ENCODE measurements at regions not wholly inside any gene's neighbourhood (a gene's known extent, or its start where the extent isn't known, plus 50 kb on each side); places are given as distances from the start of the nearest gene placed in this dataset.

GRCh38 chr6:48240287-48240686, 129.3 kb upstream of the PTCHD4 start:
- DNase-seq (no peak), ATAC-seq (no peak)
- intact Hi-C loops (cut with DNase I): no loop called here
- no peak overlapping the region for H3K27ac ChIP-seq
- no peak for TF ChIP-seq POLR2A (IDR thresholded peaks at IDR 0.05)
- TF ChIP-seq, protein P1, sequence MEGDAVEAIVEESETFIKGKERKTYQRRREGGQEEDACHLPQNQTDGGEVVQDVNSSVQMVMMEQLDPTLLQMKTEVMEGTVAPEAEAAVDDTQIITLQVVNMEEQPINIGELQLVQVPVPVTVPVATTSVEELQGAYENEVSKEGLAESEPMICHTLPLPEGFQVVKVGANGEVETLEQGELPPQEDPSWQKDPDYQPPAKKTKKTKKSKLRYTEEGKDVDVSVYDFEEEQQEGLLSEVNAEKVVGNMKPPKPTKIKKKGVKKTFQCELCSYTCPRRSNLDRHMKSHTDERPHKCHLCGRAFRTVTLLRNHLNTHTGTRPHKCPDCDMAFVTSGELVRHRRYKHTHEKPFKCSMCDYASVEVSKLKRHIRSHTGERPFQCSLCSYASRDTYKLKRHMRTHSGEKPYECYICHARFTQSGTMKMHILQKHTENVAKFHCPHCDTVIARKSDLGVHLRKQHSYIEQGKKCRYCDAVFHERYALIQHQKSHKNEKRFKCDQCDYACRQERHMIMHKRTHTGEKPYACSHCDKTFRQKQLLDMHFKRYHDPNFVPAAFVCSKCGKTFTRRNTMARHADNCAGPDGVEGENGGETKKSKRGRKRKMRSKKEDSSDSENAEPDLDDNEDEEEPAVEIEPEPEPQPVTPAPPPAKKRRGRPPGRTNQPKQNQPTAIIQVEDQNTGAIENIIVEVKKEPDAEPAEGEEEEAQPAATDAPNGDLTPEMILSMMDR (IDR thresholded peaks at IDR 0.05): no peak
- peaks cover 0 to 28% (median 14%) of the 10 kb centered on the region in 12 donors for H3K9me3 ChIP-seq
- H3K4me1 ChIP-seq: no peaks in the 10 kb centered on the region
- 90 to 96% (median 94%) methylated on average over 7 of the region's 7 CpGs for WGBS, 4 donors
- H3K27me3 ChIP-seq: no peaks in the 10 kb centered on the region
- H3K4me3 ChIP-seq: no peak overlapping the region
- H3K36me3 ChIP-seq: no peaks in the 10 kb centered on the region

DNA sequence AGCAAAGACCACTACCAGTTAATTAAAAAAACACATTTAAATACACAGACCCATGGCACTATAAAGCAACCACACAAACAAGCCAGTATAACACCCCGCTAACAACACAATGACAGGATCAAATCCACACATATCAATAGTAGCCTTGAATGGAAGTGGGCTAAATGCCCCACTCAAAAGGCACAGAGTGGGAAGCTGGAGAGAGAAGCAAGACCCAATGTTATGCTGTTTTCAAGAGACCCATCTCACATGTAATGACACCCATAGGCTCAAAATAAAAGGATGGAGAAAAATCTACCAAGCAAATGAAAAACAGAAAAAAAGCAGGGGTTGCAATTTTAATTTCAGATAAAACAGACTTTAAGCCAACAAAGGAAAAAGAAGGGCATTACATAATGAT, 125.4 kb upstream of the PTCHD4 start:
- no peaks in the 10 kb centered on the region for H3K36me3 ChIP-seq
- H3K27me3 ChIP-seq: no peaks in the 10 kb centered on the region
- no peak overlapping the region for H3K4me3 ChIP-seq
- H3K4me1 ChIP-seq: no peaks in the 10 kb centered on the region
- DNase-seq (no peak), ATAC-seq (no peak)
- intact Hi-C loops (cut with DNase I): no loop called here
- TF ChIP-seq POLR2A (IDR thresholded peaks at IDR 0.05): no peak
- TF ChIP-seq, protein P1 (IDR thresholded peaks at IDR 0.05): no peak
- H3K27ac ChIP-seq: no peak overlapping the region
- WGBS, 4 donors: 88 to 98% (median 94%) methylated on average over 1 of the region's 1 CpG
- peaks cover 0 to 39% (median 15%) of the 10 kb centered on the region in 12 donors for H3K9me3 ChIP-seq

GRCh38 chr6:48233063-48233462, 122.1 kb upstream of the PTCHD4 start:
- no peaks in the 10 kb centered on the region for H3K27me3 ChIP-seq
- peaks cover 0 to 39% (median 15%) of the 10 kb centered on the region in 12 donors for H3K9me3 ChIP-seq
- no peaks in the 10 kb centered on the region for H3K36me3 ChIP-seq
- H3K4me1 ChIP-seq: no peaks in the 10 kb centered on the region
- H3K4me3 ChIP-seq: no peak overlapping the region
- TF ChIP-seq POLR2A (IDR thresholded peaks at IDR 0.05): no peak
- TF ChIP-seq, protein P1 (IDR thresholded peaks at IDR 0.05): no peak
- 84 to 96% (median 93%) methylated on average over 2 to 6 of the region's 6 CpGs for WGBS, 4 donors
- intact Hi-C loops (cut with DNase I): no loop called here
- H3K27ac ChIP-seq: no peak overlapping the region
- DNase-seq (no peak), ATAC-seq (no peak)

DNA sequence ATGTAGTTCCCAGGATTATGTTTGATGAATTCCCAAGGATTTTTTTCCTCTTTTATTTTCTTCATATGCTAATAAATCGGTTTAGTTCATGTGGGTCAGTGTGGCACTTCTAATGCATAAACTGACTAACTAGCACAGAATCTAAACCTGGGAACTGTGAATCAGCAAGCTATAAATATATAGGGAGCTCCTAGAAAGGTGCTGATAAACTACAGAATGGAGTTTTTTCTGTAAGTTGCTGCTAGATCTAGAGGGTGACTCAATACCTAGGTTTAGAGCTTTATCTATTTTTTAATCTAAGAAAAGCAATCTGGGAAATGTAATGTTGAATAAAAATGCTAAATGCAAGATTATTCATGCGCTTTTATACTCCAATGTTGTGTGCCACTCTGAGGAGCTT, 118.8 kb upstream of the PTCHD4 start:
- Histone ChIP-seq H3K27ac (no peak overlapping the region), H3K4me3 (no peak overlapping the region), H3K27me3 (no peaks in the 10 kb centered on the region), H3K4me1 (no peaks in the 10 kb centered on the region), H3K9me3 (peaks cover 0 to 6% (median 0%) of the 10 kb centered on the region in 12 donors), H3K36me3 (no peaks in the 10 kb centered on the region)
- DNase-seq: no peak
- no peak for TF ChIP-seq POLR2A (IDR thresholded peaks at IDR 0.05)
- TF ChIP-seq, protein P1 (IDR thresholded peaks at IDR 0.05): no peak
- ATAC-seq: no peak
- 80 to 94% (median 90%) methylated on average over 2 of the region's 2 CpGs for WGBS, 4 donors
- intact Hi-C loops (cut with DNase I): no loop called here
